Epidermal melanocyte (primary cell): ENCODE measurements at regions not wholly inside any gene's neighbourhood (a gene's known extent, or its start where the extent isn't known, plus 50 kb on each side); places are given as distances from the start of the nearest gene placed in this dataset.

Experiments
- DNase-seq: peaks from one replicate; pipeline ENCODE4 v3.0.0; 2011; ENCODE audit warnings: low spot score; ENCODE audit not compliant: insufficient read length

DNA sequence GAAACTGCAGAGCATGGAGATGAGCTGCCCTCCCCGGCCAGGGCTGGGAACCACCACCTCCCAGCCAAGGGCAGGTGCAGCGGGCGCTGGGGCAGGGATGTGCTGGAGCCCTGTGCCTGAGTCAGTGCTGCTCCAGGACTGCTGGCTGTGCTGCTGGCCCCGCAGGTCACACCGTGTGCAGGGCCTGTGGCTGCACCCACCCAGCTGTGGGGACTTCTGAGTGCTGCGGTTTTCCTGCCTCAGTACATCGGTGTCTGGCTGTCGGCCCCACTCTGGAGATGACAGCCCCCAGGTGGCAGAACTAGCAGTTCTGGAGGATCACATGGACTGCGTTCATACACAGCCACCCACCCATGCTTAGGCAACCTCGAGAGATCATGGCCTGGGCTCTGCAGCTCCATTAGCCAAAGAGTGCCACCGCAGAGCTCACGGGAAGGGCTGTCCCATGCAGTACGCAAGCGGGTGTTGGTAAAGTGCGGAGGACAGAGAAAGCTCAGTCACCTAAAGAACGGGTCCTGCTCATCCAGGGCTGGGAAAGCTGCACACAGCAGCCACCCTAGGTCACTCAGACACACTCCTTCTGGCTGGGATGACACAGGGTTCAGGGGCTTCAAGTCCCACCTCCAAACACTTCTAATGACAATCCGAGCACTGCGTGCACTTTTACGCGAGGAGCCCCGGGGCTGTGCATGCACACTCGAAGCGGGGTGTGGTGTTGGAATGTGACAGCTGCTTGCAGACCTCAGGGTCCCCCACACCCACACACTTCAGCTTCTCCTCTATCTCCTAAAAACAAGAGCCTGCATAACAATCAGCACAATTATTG, 198.1 kb upstream of the PPP2R2D start:
- DNase-seq: no peak

- no peak for DNase-seq
These were observed 197.3 kb upstream of the PPP2R2D start for GRCh38 chr10:131703541-131703940.

DNA sequence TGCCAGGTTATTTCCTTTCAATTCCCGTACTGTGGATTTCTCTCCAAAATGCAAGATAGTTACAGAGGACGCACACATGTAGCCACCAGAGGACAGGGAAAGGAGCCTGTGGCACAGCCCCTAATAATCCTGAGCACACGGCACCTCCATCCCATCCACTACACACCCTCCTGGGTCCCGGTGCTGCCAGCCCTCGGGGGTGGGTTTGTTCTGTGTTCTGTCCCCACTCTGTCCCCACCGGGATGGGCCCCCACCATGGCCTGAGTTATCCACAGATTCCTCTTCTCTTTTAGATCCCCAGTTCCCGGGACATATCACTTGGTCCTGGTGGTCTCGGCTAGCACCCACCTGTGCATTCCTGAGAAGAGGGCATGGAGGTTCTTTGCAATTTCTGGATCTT, 196.9 kb upstream of the PPP2R2D start:
- DNase-seq: no peak

- DNase-seq: no peak
These were observed 194.3 kb upstream of the PPP2R2D start for GRCh38 chr10:131706476-131706875.

DNA sequence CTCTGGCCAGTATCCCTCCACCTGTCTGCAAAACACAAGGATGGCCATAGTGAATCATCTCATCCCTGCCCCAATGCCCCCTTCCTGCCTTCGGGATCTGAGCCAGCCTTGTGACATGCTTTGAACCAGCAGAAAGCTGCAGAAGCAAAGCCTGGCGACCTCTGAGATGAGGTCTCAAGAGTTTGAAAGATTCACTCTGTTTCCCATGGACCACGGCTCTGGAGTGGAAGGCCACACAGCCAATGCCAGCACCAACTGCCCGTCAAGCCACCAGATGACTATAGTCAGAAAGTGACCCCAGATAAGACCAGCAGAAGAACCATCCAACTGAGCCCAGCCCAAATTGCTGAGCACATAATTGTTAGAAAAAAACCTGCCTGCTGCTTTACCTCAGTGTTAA, 193.9 kb upstream of the PPP2R2D start:
- DNase-seq: no peak

DNA sequence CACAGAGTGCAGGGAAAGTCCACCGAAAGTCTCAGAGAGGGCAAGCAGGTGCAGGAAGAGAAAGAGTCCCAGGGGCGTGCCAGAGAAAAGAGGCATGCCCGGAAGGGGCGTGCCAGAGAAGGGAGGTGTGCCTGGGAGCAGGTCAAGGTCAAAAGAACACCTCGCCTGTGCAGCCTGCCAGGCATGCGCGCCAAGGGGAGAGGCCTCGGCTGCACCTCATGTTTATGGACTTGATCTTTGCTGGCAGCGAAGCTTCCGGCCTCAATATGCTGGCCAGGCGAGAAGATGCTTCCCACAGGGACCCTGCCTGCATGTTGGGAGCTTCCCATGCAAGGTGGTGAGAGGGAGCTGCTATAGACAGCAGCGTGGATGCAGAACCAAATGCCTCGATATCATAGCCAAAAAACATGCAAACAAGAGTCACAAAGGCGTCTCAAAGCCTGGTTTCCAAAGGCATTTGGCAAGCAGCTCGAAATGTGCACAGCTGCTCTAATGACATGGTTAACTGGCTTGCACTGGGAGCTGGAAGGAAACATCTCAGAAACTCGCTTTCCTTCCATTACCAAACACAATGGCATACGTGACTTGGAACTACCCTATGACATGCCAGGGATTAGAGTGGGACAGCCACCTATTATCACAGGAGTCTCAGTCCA, 192.5 kb upstream of the PPP2R2D start:
- DNase-seq: no peak

DNA sequence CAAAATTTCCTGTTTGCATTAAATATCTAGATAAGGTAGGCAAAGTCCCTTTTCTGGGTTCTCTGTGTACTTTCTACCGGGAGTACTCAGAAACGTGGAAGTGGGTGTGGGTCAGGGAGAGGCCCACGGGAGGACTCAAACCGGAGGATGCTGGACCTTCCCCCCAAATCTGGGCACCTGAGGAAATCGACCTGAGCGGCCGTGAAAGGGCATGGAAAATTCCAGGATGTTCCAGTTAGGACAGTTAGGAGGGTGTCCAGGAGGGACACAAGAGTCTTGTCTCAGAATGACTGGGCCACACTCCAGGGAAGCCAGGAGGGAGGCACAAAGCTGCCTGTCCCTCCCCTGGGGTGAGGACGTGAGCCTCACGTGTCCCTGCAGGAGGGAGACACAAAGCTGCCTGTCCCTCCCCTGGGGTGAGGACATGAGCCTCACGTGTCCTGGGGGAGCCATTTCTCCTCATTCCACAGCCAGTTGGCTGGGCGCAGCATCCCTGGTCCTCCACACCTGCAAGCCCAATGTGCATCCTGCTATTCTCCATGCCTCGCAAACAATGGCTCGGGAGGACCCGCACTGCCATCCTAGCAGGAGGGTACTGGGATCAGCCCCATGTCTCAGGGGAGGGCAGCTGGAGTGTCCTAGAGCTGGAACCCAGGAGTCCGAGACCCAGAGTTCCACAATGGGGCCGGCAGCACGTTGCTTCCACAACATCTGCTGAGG, 190.5 kb upstream of the PPP2R2D start:
- no peak for DNase-seq

DNA sequence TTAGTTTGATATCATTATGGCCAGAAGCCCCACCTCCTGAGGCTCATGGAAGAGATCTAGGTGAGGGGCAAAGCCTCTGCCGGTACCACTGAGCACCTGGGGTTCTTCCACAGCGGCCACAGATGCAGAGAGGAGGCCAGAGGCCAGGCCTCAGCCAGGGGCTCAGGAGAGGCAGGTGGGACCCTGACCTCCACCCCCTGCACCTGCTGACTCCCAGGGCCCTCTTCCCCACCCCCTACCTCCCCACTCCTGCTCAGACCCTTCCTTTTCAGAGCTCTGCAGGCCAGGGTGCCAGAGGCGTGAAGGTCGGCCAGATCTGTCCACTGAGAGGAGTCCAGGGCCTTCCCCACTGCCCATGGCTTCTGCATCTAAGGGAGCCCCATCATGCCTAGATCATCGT, 178.7 kb upstream of the PPP2R2D start:
- DNase-seq: no peak

DNA sequence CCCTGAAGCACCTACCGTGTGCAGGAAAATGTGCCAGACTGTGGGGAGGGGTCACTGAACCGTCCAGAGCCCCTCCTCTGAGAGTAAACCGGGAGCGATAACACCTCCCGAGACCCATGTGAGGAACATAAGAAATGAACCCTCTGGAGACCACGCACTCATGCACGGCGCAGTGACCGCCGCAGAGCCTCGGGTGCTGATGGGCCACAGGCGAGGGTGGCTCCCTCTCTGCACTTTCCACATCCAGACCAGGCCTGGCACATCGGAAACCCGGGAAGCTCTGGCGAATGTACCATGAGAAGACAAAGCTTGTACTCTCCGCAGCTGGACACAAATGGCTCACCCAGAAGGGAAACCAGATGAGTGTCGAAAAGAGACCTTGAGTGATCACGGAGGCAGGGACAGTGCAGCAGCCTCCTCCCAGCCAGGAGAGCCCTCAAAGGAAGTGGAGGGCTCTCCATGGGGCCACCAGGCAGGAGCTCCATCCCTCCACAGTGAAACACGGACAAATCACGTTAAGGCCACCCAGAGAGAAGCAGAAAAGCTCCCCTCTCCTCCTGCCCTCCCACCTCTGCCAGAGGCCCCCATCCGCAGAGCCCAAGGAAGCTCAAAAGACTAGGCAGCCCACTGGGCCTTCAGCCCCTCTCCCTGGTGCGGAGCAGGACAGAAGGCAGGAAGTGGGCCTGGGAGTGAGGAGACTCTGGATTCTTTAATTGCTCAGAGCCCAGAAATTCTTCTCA, 178.1 kb upstream of the PPP2R2D start:
- DNase-seq: no peak

DNA sequence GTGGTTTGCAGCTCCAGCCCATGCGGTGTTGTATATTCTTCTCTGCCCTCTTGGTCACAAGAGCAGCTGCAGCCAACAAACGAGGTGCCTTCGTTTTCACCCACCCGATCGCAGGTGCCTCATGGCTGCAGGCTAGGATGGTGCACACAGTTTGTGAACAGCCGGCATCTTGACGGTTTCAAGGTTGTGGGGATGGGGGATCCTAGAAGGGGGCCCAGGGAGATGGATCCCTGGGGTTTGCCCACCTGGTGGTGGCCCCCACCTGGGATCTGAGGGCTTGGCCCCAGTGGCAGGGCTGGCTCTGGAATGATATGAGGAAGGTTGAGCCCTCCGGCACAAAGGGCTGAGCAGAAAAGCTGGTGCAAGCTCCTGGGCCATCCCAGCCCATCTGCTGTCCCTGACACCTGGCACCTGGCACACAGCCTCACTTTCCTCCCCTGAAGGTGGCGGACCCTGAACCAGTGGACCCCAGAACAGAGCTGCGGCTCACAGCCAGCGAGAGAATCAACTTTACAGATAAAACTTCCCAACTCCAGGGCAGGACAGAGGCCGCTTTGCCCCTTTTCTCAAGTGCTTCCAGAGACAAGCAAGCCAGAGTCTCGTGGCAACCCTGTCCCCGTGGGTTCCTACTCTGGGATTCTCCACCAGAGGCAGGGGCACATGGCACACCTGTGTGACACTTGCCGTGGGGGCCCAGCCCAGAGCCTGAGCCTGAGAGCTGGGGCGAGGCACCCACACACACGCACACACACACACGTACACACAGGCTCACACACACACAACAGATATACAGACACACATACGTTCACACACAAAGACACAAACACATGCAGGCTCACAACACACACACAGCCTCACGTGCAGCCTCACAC, 177.3 kb upstream of the PPP2R2D start:
- DNase-seq: no peak

- no peak for DNase-seq
These were observed 176.7 kb upstream of the PPP2R2D start for GRCh38 chr10:131724169-131724545.

- no peak for DNase-seq
These were observed 175.8 kb upstream of the PPP2R2D start for GRCh38 chr10:131724891-131725580.

GRCh38 chr10:131725581-131726069, 175.2 kb upstream of the PPP2R2D start:
- DNase-seq: no peak

- no peak for DNase-seq
These were observed 174.5 kb upstream of the PPP2R2D start for GRCh38 chr10:131726076-131726880.

DNA sequence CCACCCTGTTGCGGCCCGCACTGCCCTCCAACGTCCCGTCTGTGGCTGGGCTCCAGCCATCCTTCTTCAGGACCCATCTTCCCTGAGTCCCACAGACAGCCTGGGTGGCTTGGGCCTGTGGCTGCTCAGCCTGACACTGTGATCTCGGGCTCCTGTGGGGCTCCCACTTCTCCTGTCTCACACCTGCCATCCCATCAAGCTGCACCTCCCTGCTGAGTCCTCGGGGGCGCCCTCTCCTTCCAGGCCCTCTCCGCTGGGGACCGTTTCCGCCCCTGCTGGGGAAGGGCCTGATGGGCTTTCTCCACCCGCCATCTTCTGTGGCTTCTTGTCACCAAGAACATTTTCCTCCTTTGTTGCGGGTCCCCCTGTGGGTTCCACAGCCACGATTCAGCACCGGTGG, 173.8 kb upstream of the PPP2R2D start:
- no peak for DNase-seq

GRCh38 chr10:131727560-131727959, 173.2 kb upstream of the PPP2R2D start:
- DNase-seq: no peak

- DNase-seq: no peak
These were observed 172.3 kb upstream of the PPP2R2D start for GRCh38 chr10:131728286-131729228.

- no peak for DNase-seq
These were observed 171.4 kb upstream of the PPP2R2D start for GRCh38 chr10:131729361-131729760.
